Upper lobe of right lung (tissue), 1 donor: ENCODE measurements at regions not wholly inside any gene's neighbourhood (a gene's known extent, or its start where the extent isn't known, plus 50 kb on each side); places are given as distances from the start of the nearest gene placed in this dataset.

ENCODE experiments used
- ATAC-seq: fragments of 200-7000 bp; cut with Tn5 transposase; one replicate; pipeline ENCODE4 v1.9.1; 2020; ENCODE audit warnings: mild to moderate bottlenecking, moderate library complexity
- DNase-seq: peaks from one replicate; pipeline ENCODE4 v3.0.0-alpha.2; 2020
- H3K27ac ChIP-seq: fragments of 200-600 bp; one replicate; pipeline ENCODE4 v1.8.0; 2022
- H3K27me3 ChIP-seq: fragments of 200-600 bp; one replicate; pipeline ENCODE4 v1.8.0; 2022; ENCODE audit warnings: mild to moderate bottlenecking
- H3K36me3 ChIP-seq: fragments of 200-600 bp; one replicate; pipeline ENCODE4 v1.8.0; 2022
- H3K4me1 ChIP-seq: fragments of 200-600 bp; one replicate; pipeline ENCODE4 v1.8.0; 2022
- H3K4me3 ChIP-seq: fragments of 200-600 bp; one replicate; pipeline ENCODE4 v1.8.0; 2022; ENCODE audit warnings: mild to moderate bottlenecking
- H3K9me3 ChIP-seq: fragments of 200-600 bp; one replicate; pipeline ENCODE4 v1.8.0; 2022
- intact Hi-C: fragments of 100-400 bp; cut with DNase I; formaldehyde crosslinking; loops from one replicate; pipeline ENCODE4 v1.11.0; 2022
- TF ChIP-seq, protein P1 (sequence below): fragments of 200-600 bp; IDR thresholded peaks from one replicate; pipeline ENCODE4 v1.8.0; 2022; ENCODE audit warnings: antibody characterized with exemption
- donor health status: DM: no; HTN: yes; CAD: no; lungs with severe emphysema.

DNA sequence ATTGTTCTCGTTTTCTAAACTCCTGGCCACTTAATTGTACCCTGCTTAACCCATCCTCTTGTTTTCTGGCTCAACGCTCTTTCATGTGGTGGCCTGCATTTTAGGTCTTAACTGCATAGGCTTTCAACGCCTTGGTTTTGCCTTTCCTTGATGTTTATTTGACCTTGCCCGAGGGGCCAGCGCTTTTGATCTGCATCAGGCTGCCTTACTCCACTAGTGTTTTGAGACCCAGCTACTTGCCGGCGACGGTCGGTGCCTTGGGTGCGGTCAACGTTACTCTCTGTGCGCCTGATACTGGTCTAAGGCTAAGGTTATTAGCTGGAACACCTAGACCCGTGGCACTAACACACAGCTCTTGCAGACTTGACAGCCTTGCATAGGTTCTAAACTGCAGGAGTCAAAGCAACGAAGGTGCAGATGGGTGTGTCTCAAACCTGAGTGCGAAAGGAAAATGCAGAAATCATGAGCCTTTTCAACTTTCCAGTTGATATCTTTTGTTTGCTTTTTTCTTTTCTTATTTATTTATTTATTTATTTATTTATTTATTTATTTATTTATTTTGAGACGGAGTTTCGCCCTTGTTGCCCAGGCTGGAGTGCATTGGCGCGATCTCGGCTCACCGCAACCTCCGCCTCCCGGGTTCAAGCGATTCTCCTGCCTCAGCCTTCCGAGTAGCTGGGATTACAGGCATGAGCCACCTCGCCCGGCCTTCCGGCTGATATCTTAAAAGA lies 138.8 kb downstream of the HFE start:
- Histone ChIP-seq H3K9me3 (no peaks in the 10 kb centered on the region), H3K36me3 (no peaks in the 10 kb centered on the region), H3K27ac (no peak overlapping the region), H3K27me3 (peaks cover 74% of the 10 kb centered on the region), H3K4me1 (no peaks in the 10 kb centered on the region), H3K4me3 (no peak overlapping the region)
- DNase-seq, result no peak
- intact Hi-C loops, result no loop called here
- no peak for ATAC-seq
- TF ChIP-seq, protein P1, sequence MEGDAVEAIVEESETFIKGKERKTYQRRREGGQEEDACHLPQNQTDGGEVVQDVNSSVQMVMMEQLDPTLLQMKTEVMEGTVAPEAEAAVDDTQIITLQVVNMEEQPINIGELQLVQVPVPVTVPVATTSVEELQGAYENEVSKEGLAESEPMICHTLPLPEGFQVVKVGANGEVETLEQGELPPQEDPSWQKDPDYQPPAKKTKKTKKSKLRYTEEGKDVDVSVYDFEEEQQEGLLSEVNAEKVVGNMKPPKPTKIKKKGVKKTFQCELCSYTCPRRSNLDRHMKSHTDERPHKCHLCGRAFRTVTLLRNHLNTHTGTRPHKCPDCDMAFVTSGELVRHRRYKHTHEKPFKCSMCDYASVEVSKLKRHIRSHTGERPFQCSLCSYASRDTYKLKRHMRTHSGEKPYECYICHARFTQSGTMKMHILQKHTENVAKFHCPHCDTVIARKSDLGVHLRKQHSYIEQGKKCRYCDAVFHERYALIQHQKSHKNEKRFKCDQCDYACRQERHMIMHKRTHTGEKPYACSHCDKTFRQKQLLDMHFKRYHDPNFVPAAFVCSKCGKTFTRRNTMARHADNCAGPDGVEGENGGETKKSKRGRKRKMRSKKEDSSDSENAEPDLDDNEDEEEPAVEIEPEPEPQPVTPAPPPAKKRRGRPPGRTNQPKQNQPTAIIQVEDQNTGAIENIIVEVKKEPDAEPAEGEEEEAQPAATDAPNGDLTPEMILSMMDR, result no peak

DNA sequence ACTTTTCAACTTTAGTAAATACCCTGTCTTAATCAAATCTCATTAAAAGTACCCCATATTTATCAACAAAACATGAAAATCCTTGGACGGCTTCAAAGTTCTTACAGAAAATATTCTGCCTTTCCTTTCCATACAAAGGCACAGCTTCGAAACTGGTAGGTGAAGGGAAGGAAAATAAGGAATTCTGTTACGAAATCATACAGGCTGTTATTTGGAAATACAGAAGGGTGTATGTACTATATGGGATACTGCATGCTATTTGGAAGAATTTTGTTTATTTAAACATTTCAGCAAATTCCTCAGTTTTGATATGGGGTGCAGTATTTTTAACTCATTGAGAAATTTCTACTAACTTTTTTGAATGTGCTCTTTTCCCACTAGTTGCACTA lies 138.4 kb upstream of the BTN3A2 start:
- no peaks in the 10 kb centered on the region for H3K36me3 ChIP-seq
- peaks cover 74% of the 10 kb centered on the region for H3K27me3 ChIP-seq
- no peak overlapping the region for H3K27ac ChIP-seq
- no peak overlapping the region for H3K4me3 ChIP-seq
- DNase-seq (no peak), ATAC-seq (no peak)
- H3K4me1 ChIP-seq, result no peaks in the 10 kb centered on the region
- TF ChIP-seq, protein P1, result no peak
- intact Hi-C loops, result no loop called here
- H3K9me3 ChIP-seq, result no peaks in the 10 kb centered on the region

DNA sequence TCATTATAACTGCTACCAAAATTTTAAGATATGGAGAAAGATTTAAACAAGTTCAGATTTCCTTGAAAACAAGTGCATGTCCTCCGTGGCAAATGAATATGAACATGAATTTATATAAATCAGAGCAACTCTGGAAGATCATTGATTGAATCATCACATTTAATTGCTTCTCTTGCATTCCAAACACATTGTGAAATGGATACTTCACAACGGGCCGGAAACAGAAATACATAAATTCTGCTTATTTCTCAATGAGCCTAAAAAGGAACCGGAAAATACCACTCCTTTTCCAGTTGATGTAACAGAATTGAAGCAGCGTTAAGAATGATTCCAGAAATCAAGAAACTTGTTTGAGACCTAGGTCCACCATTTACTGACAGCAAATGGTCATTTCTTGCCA lies 134.6 kb upstream of the BTN3A2 start:
- no peak for DNase-seq
- intact Hi-C loops, result no loop called here
- ATAC-seq, result no peak
- TF ChIP-seq, protein P1, result no peak
- Histone ChIP-seq H3K4me3 (no peak overlapping the region), H3K27me3 (peaks cover 63% of the 10 kb centered on the region), H3K36me3 (no peaks in the 10 kb centered on the region), H3K9me3 (no peaks in the 10 kb centered on the region), H3K27ac (peak overlapping the region; percentile 40), H3K4me1 (peaks cover 5% of the 10 kb centered on the region)

DNA sequence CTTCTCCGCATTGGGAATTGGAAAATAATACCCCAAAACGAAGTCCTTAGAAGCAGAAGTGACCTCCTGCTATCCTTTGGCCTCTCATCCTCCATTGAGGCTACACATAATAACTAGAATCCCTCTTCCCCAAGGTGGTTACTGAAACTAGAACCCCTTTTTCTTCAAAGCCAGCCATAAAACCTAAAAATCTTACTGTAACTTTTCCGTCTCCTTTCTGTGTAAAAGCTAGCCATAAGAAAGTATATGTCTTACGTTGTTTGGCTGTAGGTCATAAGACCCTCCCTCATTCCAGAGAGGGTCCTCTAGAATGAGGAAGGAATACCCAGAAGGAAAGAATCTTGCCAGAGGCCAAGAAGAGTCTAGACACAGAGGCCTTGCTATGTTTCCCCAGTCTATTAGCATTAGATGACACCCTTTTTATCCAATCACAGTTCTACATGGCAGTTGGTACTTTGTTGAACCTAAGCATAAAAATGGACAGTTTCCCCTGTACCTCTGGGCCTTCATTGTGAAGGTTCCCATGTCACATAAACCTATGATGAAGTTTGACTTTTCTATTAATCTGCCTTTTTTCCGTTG lies 133.9 kb upstream of the BTN3A2 start:
- ATAC-seq (no peak), DNase-seq (no peak)
- no peaks in the 10 kb centered on the region for H3K36me3 ChIP-seq
- TF ChIP-seq, protein P1, result no peak
- intact Hi-C loops, result no loop called here
- H3K27ac ChIP-seq, result peak overlapping the region; percentile 40
- no peak overlapping the region for H3K4me3 ChIP-seq
- H3K27me3 ChIP-seq, result peaks cover 61% of the 10 kb centered on the region
- no peaks in the 10 kb centered on the region for H3K9me3 ChIP-seq
- peaks cover 5% of the 10 kb centered on the region for H3K4me1 ChIP-seq

DNA sequence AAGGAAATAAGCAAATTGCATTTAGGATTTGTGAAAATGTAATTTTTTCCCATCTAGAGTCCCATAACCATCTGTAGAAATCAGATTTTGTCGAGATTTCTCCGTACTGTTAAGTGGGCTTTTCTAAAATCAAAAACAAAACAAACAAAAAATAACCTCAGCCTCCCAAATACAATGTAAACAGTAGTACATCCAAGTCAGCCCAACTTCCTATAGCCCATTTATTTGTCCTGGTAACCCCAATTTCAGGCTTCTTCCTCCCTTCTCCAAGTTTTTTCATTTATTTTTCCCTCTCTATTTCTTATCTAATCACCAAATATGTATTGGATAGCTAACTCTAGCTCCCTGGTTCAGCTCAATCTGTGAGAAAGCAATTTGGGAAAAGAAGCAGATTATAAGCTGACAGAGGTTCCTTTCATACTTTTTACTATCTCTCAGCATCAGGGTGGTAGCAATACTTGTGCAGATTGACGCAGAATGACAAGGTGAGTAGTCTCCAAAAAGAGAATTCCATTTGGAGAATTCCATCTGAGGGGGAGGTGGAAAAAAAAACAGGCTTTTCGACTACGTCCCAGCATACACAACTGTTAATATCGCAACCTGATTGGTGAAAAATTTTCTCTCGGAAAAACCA lies 132.6 kb upstream of the BTN3A2 start:
- Histone ChIP-seq H3K9me3 (no peaks in the 10 kb centered on the region), H3K27me3 (peaks cover 65% of the 10 kb centered on the region), H3K4me1 (peaks cover 5% of the 10 kb centered on the region), H3K27ac (no peak overlapping the region), H3K36me3 (no peaks in the 10 kb centered on the region), H3K4me3 (no peak overlapping the region)
- DNase-seq (no peak), ATAC-seq (no peak)
- TF ChIP-seq, protein P1, result no peak
- intact Hi-C loops, result no loop called here
